ENCODE measurements at regions not wholly inside any gene's neighbourhood (a gene's known extent, or its start where the extent isn't known, plus 50 kb on each side); places are given as distances from the start of the nearest gene placed in this dataset.

- H3K4me3 ChIP-seq (replicated peaks; ENCODE audit: insufficient read depth, low read length): no peak overlapping the region
- H3K27me3 ChIP-seq (ENCODE audit: insufficient read depth, poor library complexity, severe bottlenecking): no peaks in the 10 kb centered on the region
- TF ChIP-seq POLR2AphosphoS5 (IDR thresholded peaks at IDR 0.05; ENCODE audit: low read depth) (no peak; the same call in 1 of the 2 replicates), SPI1 (IDR thresholded peaks at IDR 0.05; ENCODE audit: borderline replicate concordance, low read depth) (peak; percentile 42; the same call in 1 of the 2 replicates)
- no peak for DNase-seq (ENCODE audit: low read depth in 1 of 2, low spot score in 1 of 2)
- H3K27ac ChIP-seq (replicated peaks): no peak overlapping the region; the same call in 1 of the 2 replicates
Observed at GRCh38 chr2:42872721-42873120, 80.3 kb upstream of the HAAO start.

- Histone ChIP-seq H3K27ac (replicated peaks) (no peak overlapping the region), H3K4me3 (replicated peaks; ENCODE audit: insufficient read depth, low read length) (no peak overlapping the region), H3K27me3 (ENCODE audit: insufficient read depth, poor library complexity, severe bottlenecking) (no peaks in the 10 kb centered on the region)
- TF ChIP-seq CTCF (IDR thresholded peaks at IDR 0.05; ENCODE audit: insufficient read depth, low read length) (no peak), SPI1 (IDR thresholded peaks at IDR 0.05; ENCODE audit: borderline replicate concordance, low read depth) (no peak), POLR2AphosphoS5 (IDR thresholded peaks at IDR 0.05; ENCODE audit: low read depth) (no peak), REST (IDR thresholded peaks at IDR 0.05; ENCODE audit: insufficient replicate concordance, low read depth) (no peak), GABPA (IDR thresholded peaks at IDR 0.05; ENCODE audit: low read depth) (no peak)
- no peak for DNase-seq (ENCODE audit: low read depth in 1 of 2, low spot score in 1 of 2)
Observed at GRCh38 chr2:42871372-42871771, 79.0 kb upstream of the HAAO start.

- no peak for DNase-seq (ENCODE audit: low read depth in 1 of 2, low spot score in 1 of 2)
- Histone ChIP-seq H3K4me3 (replicated peaks; ENCODE audit: insufficient read depth, low read length) (no peak overlapping the region), H3K27ac (replicated peaks) (no peak overlapping the region), H3K27me3 (ENCODE audit: insufficient read depth, poor library complexity, severe bottlenecking) (no peaks in the 10 kb centered on the region)
- no peak for TF ChIP-seq REST (IDR thresholded peaks at IDR 0.05; ENCODE audit: insufficient replicate concordance, low read depth)
- TF ChIP-seq POLR2AphosphoS5 (IDR thresholded peaks at IDR 0.05; ENCODE audit: low read depth): no peak
- TF ChIP-seq GABPA (IDR thresholded peaks at IDR 0.05; ENCODE audit: low read depth): no peak
- no peak for TF ChIP-seq CTCF (IDR thresholded peaks at IDR 0.05; ENCODE audit: insufficient read depth, low read length)
- TF ChIP-seq SPI1 (IDR thresholded peaks at IDR 0.05; ENCODE audit: borderline replicate concordance, low read depth): no peak
Observed at GRCh38 chr2:42868874-42869273, 76.5 kb upstream of the HAAO start.

- Histone ChIP-seq H3K27ac (replicated peaks) (no peak overlapping the region), H3K27me3 (ENCODE audit: insufficient read depth, poor library complexity, severe bottlenecking) (no peaks in the 10 kb centered on the region), H3K4me3 (replicated peaks; ENCODE audit: insufficient read depth, low read length) (no peak overlapping the region)
- DNase-seq (ENCODE audit: low read depth in 1 of 2, low spot score in 1 of 2): no peak
- TF ChIP-seq SPI1 (IDR thresholded peaks at IDR 0.05; ENCODE audit: borderline replicate concordance, low read depth): no peak
- no peak for TF ChIP-seq CTCF (IDR thresholded peaks at IDR 0.05; ENCODE audit: insufficient read depth, low read length)
- TF ChIP-seq POLR2AphosphoS5 (IDR thresholded peaks at IDR 0.05; ENCODE audit: low read depth): no peak
- TF ChIP-seq GABPA (IDR thresholded peaks at IDR 0.05; ENCODE audit: low read depth): no peak
- TF ChIP-seq REST (IDR thresholded peaks at IDR 0.05; ENCODE audit: insufficient replicate concordance, low read depth): no peak
Observed at GRCh38 chr2:42868096-42868495, 75.7 kb upstream of the HAAO start.
